Epidermal melanocyte (primary cell): ENCODE measurements at regions not wholly inside any gene's neighbourhood (a gene's known extent, or its start where the extent isn't known, plus 50 kb on each side); places are given as distances from the start of the nearest gene placed in this dataset.

ENCODE experiments used
- DNase-seq: peaks from one replicate; pipeline ENCODE4 v3.0.0; 2011; ENCODE audit warnings: low spot score; ENCODE audit not compliant: insufficient read length

DNA sequence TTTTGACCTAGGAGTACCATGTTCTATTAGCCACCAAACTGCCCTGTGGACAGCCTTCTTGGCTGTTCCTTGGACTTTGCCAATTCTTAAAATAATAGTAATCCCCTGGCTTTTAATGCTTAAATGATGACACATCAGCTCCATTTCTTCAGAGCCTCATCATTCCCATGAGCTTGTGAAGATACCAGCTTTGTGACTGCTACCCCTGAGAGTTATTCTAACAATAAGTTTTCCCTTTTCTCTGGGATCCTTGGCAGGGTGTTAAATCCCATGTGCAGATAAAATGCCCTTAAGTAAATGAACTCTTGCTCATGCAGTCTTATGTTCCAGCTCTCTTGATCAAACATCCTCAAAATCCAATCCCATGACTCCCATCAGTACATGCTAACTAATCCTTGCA is 415.3 kb downstream of the CETN3 start:
- no peak for DNase-seq

DNA sequence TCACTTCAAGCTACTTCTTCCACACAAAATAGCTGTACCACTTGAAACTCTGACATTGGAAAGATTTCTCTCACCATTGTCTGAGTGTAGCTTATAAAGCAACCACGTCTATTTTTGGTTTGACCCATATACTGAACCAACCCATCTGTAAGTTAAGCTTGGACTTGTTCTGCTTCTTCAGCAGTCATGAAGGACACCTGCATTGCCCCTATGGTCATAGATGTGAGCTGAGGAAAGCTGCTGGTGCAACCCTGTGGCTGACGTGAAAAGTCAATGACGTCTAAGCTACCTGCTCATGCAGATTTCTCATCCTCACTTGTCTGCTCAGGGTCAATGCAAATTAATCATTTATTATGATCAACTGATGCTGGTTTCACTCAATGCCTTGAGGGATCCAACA is 417.4 kb downstream of the CETN3 start:
- DNase-seq: no peak

DNA sequence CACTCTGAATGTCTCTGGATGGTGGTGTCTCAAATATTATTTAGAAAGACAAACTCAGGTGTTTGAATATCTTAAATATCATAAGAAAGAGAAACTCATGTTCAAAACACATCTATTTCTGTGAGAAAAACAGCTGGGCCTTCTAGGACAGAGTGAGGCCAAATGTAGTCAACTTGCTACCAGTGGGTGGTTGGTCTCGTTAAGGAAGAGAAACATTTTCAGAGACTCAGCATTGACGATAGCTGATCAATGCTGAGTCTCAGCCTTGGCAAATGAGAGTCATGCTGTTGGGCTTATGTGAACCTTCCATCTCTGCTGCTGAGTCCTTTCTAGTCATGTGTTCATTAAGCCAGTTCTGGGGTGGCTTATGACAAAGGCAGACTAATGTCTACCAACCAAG is 418.0 kb downstream of the CETN3 start:
- no peak for DNase-seq

DNA sequence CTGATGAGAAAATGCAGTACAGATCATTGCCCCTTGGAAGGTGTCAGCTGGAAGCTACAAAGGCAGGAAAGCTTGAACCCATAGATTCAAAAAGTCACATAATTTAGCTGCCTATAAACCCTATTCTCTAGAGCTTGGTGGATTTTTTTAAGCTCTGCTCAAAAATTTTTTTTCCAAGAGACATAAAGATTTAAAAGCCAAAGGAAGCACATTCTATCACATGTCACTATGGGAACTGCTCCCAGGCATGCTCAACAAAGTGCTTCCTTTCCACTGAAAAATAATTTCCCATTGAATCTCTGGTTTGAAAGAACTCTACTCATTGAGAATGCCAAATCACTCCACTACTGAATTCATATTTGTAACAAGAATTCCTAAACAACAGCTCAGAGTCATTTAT is 419.8 kb downstream of the CETN3 start:
- peak; percentile 45 for DNase-seq

DNA sequence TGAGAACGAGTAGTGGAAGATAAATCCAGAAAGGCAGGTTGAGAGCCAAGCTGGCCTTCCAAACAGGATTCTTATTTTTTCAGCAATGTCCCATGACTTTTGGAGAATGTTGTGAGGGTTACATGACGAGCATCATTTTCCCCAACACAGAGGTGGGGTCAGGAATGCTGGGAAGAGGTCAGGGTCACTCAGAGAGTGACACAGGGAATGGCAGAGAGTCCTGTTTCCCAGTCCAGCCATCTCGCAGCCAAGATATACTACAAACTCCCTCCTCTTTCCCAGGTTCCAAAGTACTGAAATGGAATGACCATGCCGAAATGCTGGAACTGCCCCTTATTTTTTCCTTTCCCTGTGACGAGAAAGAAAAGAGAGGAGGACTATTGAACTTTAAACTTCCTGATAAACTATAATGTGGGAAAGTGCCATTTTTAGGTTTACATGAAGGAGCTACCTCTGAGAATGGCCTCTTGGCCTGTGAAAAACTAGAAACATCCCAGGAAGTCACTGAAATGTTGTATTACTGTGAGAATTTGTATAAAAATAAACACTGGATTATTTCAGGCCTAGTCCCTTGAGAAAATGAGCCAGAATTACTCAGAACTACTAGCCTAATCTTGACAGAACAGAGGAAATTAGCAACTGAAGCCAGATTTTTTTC is 420.4 kb downstream of the CETN3 start:
- no peak for DNase-seq

DNA sequence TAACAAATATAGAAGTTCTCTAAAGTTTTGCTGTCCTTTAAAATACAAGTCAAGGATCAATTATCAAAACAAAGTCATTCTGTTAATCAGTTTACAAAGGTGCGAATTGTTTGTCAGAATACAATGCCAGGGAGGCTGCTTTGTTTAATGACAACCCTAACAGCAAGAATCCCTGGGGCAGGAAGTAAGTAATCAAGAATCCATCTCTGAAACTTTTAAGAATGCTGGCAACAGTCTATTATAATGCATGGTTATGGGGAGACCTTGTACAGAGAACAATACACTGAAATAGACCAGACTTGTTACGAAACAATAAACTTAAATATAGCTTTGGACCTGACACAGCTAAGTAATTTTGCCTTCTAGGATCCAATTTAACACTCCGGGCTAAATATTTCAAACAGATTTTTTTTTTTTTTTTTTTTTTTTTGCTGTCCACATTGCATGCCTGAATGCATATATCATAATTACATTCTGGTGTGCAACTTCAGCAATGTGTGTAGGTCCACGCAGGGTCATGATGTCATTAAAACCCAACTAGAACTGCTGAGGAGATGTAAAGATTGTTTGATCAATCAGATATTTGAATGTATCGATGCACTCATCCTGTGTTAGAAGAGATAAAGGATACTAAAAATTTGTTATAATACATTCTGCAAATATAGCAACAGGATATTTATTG is 421.3 kb downstream of the CETN3 start:
- no peak for DNase-seq

DNA sequence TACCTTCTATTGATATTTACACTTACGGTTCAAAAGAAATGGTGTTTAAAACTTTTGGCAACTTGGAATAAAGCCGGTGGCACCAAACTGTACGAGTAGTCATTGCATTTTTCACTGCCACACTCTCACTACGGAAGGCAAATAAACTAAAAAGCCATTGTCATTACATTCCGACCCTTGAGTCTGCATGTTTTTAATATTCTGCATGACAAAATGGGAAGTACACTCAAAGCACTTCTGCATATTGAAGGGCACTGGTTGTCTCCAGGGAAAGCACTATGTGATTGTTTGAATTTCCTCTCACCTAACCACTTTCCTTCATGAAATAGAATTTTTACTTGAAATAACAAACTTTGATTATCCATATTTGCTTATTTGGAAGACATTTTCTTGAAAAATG is 426.3 kb downstream of the CETN3 start:
- DNase-seq: no peak

DNA sequence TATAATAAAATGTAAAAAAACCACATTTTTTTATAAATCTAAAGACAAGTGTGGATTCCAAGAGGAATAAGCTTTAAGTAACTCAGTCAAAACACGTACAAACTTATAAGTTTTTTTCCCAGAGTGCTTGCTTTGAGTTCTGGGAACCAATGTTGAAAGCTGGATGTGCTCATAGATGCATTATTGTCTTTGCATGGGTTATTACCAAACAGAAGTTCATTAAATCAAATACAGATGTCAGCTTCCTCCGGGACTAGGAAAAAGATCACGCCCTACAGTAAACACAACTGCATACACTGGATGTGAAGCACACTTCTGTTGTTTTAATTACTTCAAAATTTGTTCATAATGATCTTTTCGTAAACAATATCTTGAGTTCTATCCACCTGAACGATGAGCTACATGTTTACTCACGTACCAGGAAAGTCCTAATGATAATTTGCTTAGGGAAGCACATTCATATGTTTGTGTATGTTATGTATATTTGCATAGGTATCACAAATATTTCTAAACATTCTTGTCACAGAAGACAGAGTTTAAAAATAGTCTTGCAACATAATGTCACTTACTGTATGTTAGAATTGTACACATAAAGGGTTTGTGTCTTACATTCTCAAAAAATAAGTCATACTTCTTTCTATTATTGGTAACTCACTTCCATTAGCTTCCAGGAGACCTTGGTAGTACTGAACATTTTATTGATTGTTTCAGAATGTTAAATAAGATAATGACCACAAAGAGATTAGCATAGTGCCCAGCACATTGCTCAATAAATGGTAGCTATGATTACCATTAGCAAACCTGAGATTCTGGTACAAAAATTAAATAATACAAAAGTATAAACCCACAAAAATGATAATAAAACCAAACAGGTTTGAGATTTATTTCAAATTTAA is 427.4 kb downstream of the CETN3 start:
- DNase-seq: no peak

DNA sequence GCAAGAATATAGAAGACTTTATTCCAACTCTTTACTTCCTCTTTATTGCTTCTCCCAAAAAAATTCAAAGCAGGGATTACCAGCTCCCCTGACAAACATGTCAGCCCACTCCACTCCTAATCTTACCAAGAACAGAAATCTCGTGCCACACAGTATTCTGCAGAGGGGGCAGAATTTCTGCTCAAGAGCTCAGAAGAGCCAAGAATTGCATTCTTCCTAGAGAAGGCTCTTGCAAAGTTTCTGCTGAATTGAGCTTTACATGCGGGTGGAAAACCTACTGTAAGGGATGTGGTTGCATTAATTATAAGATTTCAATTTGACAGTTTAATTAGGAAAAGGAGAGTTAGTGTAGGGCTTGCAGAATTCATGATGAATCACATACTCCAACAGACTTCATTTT is 428.5 kb downstream of the CETN3 start:
- DNase-seq: no peak

DNA sequence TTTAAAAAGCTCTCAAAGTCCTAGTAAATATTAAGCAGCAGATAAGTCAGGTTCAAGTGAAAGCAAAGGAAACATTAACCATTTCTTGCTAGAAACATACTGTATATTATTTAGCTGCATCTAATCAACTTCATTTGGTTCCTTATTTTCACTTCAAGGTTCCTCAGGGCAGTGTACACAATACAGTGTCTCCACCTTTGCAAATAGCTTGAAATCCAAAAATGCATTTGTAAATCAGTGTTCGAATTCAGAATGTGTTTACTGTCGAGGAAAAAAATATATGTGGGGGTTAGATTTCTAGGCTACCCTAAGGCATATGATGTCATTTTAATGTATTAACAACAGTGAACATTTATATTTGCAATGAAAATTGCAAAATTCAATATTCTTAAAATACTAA is 436.0 kb downstream of the CETN3 start:
- no peak for DNase-seq

DNA sequence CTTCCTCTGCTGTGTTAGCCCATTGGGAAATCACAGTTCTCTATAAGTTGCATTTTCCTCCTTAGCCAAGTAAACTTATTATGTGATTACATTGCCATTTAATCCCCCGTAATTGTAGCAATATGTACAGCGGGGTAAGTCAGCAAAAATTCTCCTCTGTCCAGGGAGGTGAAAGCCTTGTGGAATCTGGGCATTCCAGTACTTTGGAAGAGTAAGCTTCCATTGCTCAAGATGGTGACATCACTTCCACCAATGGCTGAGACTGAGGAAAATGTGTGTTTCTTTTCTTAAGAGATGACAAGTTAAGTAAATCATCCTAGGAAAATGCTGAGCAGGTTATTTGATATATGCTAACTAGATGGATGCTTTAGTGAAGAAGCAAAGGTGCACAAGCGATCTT is 436.7 kb downstream of the CETN3 start:
- DNase-seq: no peak

DNA sequence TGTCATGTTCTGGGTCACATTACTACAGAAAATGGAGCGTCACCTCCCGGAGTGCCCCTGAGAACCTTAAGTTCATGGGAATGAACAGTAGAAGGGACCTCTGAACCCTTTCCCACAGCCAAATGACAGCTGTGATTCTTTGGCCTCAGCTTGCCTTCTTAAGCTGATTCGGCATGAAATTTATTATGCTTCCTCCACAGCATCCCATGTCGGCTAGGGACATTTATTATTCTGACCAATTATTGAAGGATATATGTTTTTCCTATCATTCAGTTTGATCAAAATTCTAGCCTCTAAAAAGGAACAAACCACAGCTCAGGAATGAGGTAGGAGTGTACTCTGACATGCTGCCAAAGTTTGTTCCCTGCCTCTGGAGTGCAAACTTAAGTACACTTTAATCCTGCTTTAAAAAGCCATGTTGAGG is 440.6 kb downstream of the CETN3 start:
- no peak for DNase-seq

DNA sequence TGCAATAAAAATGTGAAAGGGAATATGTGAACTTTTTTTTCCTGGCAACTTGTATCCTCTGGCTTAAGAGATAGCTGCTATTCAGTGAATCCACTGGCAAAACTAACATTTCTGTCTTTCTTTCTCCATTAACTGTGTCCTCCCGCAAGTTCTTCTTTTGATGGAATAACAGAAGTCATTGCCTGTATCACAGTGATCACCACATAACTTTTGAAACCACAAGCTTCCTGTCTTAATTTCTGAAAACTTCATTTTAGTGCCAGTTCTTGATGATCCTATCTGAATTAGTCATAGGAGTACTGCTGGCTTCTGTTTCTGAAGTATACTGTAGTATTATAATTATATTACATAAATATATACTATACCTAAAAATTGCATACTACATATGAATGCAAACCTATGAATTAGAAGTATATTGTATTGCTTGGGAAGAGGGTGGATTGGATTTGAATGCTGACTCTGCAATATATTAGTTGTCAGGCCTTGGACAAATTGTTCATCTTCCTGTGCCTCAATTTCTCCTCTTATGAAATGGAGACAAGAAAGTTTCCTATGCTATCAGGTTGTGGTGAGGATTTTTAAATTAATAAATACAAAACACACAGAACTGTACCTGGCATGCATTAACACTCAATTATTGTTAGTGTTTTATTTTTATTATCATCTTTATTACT is 441.6 kb downstream of the CETN3 start:
- DNase-seq: no peak

DNA sequence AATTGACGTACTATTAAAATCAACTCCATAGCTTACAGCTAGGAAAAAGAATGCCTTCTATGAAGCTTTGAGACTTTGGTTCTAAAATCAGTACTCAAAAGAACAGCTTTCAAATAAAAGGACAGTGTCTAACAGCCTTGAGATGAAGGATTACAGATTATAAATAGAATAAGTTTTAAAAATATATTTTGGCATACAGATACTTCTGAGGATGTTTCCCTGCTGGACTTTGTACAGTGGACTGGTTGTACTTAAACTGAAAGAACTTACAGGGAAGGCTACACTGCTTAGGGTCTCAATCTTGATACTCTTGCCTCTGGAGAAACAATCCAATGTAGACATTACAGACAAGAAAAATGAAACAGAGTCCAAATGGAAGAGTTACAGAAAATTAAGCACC is 452.7 kb downstream of the CETN3 start:
- no peak for DNase-seq

DNA sequence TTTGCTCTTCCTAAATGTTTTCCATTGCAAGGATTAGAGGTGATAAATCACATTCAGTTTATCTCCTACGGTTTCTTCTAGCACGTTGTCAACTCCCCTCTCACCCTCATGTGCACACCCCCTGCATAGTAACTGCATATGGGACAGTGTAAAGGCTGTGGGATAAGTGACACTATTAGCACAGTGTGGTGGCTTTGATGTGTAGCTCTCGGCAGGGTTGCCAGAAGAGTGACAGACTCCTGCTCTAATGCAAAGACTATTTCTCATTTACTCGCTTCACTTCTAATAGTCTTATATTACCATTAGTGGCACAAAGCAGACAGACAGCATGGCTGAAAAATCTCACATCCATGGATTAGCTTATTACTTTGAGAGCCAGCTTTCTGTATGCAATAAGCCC is 454.6 kb downstream of the CETN3 start:
- no peak for DNase-seq

DNA sequence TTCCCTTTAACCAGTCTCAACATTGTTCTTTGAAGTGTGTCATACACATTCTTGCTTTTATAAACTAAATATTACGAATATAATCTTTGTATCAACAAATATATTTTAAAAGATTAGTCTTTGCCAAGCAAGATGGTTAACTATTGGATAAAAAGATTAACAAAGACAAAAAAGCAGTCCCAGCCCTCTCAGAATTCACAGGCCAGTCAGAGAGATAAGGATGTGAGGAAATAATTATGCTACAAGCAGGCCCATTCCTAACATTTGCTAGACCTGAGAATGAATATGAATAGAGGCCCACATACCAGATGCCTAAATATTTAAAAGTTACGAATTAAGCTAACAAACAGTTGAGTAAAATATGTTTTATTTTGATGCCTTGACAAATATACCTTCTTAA is 457.7 kb downstream of the CETN3 start:
- no peak for DNase-seq

DNA sequence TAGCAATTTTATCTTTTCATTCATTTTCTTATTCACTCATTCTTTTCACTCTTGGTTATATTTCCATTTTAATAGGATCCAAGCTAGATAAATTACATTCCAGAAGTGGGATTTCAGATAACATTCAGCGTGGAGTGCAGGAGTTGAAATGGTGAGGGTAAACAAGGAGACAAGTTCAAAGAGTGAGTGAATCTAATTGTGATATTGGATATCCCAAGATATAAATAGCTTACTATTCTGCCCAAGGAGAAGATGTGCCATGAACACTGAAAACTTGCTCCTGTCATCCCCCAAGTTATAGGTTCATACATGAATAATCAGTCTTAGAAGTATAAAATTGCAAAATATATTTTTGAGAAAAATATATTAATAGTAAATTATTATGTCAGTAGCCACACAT is 459.3 kb downstream of the CETN3 start:
- no peak for DNase-seq

DNA sequence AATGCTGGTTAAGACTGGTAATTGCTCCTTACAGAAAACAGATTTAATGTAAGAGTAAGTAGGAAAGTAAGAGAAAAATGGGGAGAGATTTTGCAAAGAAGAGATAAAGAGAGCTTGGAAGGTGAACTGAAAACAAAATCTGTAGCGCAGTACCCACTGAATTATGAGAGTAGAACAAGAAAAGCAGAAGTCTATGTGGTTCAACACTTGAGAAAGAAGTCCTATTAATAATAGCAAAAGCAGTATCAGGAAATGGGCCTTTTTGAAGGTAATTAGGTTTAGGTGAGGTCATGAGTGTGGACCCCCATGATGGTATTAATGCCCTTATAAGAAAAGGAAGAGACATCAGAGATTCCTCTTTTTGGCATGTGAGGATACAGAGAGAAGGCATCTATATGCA is 460.6 kb downstream of the CETN3 start:
- DNase-seq: no peak

DNA sequence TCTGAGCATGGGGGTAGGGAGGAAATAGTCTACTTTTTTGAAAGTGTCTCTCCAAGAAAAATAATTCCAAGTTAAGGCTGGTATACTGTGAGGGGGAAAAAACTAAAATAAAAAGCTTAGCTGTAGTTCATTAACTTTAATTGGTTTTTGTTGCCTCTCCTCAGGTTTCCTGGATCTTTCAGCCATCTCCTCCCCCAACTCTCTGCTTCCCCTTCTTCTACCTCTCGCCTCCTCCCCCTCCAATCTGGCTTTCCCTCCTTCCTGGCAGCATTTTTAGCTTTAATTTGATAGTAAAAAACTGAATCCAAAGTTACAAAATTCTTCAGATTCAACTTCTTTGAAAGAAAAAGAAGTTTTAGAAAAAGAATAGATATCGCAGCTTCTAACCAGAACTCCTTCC is 462.6 kb downstream of the CETN3 start:
- no peak for DNase-seq

DNA sequence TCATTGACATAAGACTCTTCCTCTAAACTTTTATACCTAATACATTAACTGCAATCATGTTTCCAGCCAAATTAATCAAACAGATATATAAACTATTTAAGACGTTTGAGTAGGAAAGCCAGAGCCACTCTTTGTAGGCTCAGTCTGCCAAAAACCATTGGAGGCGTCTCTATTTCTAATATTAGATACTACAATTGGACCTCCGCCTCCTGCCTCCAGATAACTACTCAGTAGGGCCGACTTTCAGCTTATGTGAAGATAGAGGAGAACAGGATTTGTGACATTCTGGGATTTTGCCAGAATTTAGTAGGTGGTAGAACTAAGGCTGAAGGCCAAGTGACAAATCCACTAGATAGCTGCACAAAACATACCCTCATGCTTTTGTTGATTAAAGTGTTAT is 463.0 kb downstream of the CETN3 start:
- DNase-seq: no peak

DNA sequence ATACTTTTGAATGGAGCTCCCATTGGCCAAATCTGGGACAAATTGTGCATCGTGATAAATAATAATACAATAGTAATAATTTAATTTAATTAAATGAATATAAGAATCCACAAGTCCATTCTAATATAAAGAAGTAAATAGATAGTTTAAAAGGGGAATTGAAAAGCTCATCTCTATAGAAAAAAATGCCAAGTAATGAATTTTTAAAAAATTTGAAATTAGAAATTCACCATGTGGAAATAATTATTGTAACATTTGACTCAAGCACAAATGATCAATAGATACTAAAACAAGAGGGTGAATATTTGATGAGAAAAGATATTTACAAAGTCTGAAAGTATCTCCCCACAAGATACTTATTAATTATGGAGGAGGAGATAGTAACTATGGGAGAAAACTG is 467.4 kb downstream of the CETN3 start:
- no peak for DNase-seq

DNA sequence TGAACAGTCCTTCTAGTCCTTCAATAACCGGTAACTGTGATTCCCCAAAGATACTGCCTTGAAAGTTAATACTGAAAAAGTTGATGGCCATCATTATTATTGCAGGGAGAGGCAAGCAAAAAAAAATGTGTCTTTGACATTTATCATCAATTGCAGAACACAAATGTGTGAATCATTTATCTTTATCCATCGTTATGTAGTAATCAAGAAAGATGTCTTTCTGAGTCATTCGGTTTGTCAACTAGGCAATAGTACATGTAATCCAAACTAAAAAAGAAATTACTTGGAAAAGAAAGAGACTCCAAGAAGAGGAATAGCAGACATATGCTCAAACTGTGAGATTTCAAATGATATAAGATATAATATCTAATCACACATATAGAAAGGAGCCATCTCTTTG is 473.0 kb downstream of the CETN3 start:
- DNase-seq: no peak
